Neural cell (in vitro differentiated cells): ENCODE measurements at regions not wholly inside any gene's neighbourhood (a gene's known extent, or its start where the extent isn't known, plus 50 kb on each side); places are given as distances from the start of the nearest gene placed in this dataset.

Experiments used
- H2AFZ ChIP-seq: fragments of 200-600, 300-800 bp; sonication (generic), shearing (Covaris generic); 2 replicates; pipeline ENCODE4 v1.6.0; 2014; ENCODE audit warnings: low read depth, mild to moderate bottlenecking, antibody characterized with exemption, low read length, moderate library complexity
- H3F3A ChIP-seq: fragments of 200-600 bp; shearing (Covaris generic); 2 replicates; pipeline ENCODE4 v1.6.1; 2016; ENCODE audit warnings: mild to moderate bottlenecking, moderate library complexity, mixed read lengths, antibody characterized with exemption, low read length; ENCODE audit not compliant: insufficient read depth, poor library complexity, severe bottlenecking
- H3K27ac ChIP-seq: fragments of 200-600, 300-800 bp; sonication (generic), shearing (Covaris generic); 2 replicates; pipeline ENCODE4 v1.5.1; 2014; ENCODE audit warnings: mild to moderate bottlenecking, low read length, moderate library complexity
- H3K27me3 ChIP-seq: fragments of 300-800, 200-600 bp; sonication (generic), shearing (Covaris generic); 2 replicates; pipeline ENCODE4 v1.6.0; 2014; ENCODE audit warnings: mild to moderate bottlenecking, low read depth, low read length, moderate library complexity; ENCODE audit not compliant: insufficient read depth
- H3K36me3 ChIP-seq: fragments of 300-800, 200-600 bp; sonication (generic), shearing (Covaris generic); 2 replicates; pipeline ENCODE4 v1.5.1; 2014; ENCODE audit warnings: mild to moderate bottlenecking, antibody characterized with exemption, low read length, moderate library complexity; ENCODE audit not compliant: insufficient read depth
- H3K4me2 ChIP-seq: fragments of 300-800, 200-600 bp; sonication (generic), shearing (Covaris generic); 2 replicates; pipeline ENCODE4 v1.6.0; 2014; ENCODE audit warnings: mild to moderate bottlenecking, low read length
- H3K4me3 ChIP-seq: fragments of 300-800, 200-600 bp; sonication (generic), shearing (Covaris generic); 2 replicates; pipeline ENCODE4 v1.5.1; 2014; ENCODE audit warnings: mild to moderate bottlenecking, low read length, moderate library complexity
- H3K79me2 ChIP-seq: fragments of 200-600 bp; shearing (Covaris generic); replicated peaks from 2 replicates; pipeline ENCODE4 v1.6.0; 2014; ENCODE audit warnings: mild to moderate bottlenecking, low read length, moderate library complexity; ENCODE audit not compliant: insufficient read depth
- H3K9ac ChIP-seq: fragments of 300-800, 200-600 bp; sonication (generic), shearing (Covaris generic); 2 replicates; pipeline ENCODE4 v1.6.1; 2016; ENCODE audit warnings: mild to moderate bottlenecking, low read length, mixed read lengths
- H3K9me2 ChIP-seq: fragments of 200-600 bp; shearing (Covaris generic); 2 replicates; pipeline ENCODE4 v1.6.1; 2016; ENCODE audit warnings: mild to moderate bottlenecking, low read length, mixed read lengths; ENCODE audit not compliant: insufficient read depth
- H3K9me3 ChIP-seq: fragments of 200-600, 300-800 bp; sonication (generic), shearing (Covaris generic); 2 replicates; pipeline ENCODE4 v1.6.1; 2016; ENCODE audit warnings: mild to moderate bottlenecking, mixed run types, low read length, moderate library complexity, mixed read lengths
- H4K20me1 ChIP-seq: fragments of 200-600 bp; shearing (Covaris generic); 2 replicates; pipeline ENCODE4 v1.6.1; 2016; ENCODE audit warnings: mild to moderate bottlenecking, mixed run types; ENCODE audit not compliant: insufficient read depth
- CTCF ChIP-seq: fragments of 450-650 bp; IDR thresholded peaks from 2 replicates; pipeline ENCODE4 v1.5.1; 2014; ENCODE audit warnings: antibody characterized with exemption, mild to moderate bottlenecking, moderate library complexity; ENCODE audit not compliant: poor library complexity, severe bottlenecking
- EP300 ChIP-seq: fragments of 450-650 bp; conservative IDR thresholded peaks from 2 replicates; pipeline ENCODE4 v1.6.1; 2014; ENCODE audit warnings: antibody characterized with exemption, mild to moderate bottlenecking, moderate library complexity; ENCODE audit not compliant: poor library complexity, severe bottlenecking
- EZH2 ChIP-seq: fragments of 200-600, 300-800 bp; shearing (Covaris generic), sonication (generic); IDR thresholded peaks from 2 replicates; pipeline ENCODE4 v1.6.1; 2014; ENCODE audit warnings: antibody characterized with exemption, low read length, borderline replicate concordance, mild to moderate bottlenecking; ENCODE audit not compliant: insufficient read depth, poor library complexity, severe bottlenecking
- MXI1 ChIP-seq: fragments of 450-650 bp; conservative IDR thresholded peaks from 2 replicates; pipeline ENCODE4 v1.6.1; 2014; ENCODE audit warnings: antibody characterized with exemption, mild to moderate bottlenecking; ENCODE audit not compliant: poor library complexity, severe bottlenecking
- POLR2AphosphoS5 ChIP-seq: IDR thresholded peaks from 2 replicates; pipeline ENCODE4 v1.6.1; 2012
- RAD21 ChIP-seq: fragments of 450-650 bp; conservative IDR thresholded peaks from 2 replicates; pipeline ENCODE4 v1.6.1; 2014; ENCODE audit warnings: antibody characterized with exemption, mild to moderate bottlenecking, moderate library complexity
- REST ChIP-seq: IDR thresholded peaks from 2 replicates; pipeline ENCODE4 v1.6.1; 2012; ENCODE audit warnings: borderline replicate concordance
- SMC3 ChIP-seq: fragments of 450-650 bp; conservative IDR thresholded peaks from 2 replicates; pipeline ENCODE4 v1.6.1; 2014; ENCODE audit warnings: antibody characterized with exemption, mild to moderate bottlenecking, moderate library complexity; ENCODE audit not compliant: poor library complexity
- TAF1 ChIP-seq: IDR thresholded peaks from 2 replicates; pipeline ENCODE4 v1.6.1; 2012; ENCODE audit warnings: low read depth

GRCh38 chr5:153237671-153238332, 252.7 kb upstream of the GRIA1 start:
- no peaks in the 10 kb centered on the region for H3K27me3 ChIP-seq
- no peaks in the 10 kb centered on the region for H3K9me3 ChIP-seq
- H3K27ac ChIP-seq, result no peak overlapping the region
- H3K9me2 ChIP-seq, result no peaks in the 10 kb centered on the region
- no peaks in the 10 kb centered on the region for H3K79me2 ChIP-seq
- no peaks in the 10 kb centered on the region for H4K20me1 ChIP-seq
- no peak overlapping the region for H3K9ac ChIP-seq
- H3K36me3 ChIP-seq, result no peaks in the 10 kb centered on the region
- H3K4me2 ChIP-seq, result no peak overlapping the region
- no peaks in the 10 kb centered on the region for H3F3A ChIP-seq
- no peak overlapping the region for H2AFZ ChIP-seq
- TF ChIP-seq MXI1, result no peak
- no peak for TF ChIP-seq RAD21
- TF ChIP-seq REST, result no peak
- TF ChIP-seq SMC3, result no peak
- TF ChIP-seq EP300, result no peak
- H3K4me3 ChIP-seq, result no peak overlapping the region

- Histone ChIP-seq H3K4me2 (no peak overlapping the region), H3K9ac (no peak overlapping the region), H2AFZ (no peak overlapping the region), H3F3A (no peaks in the 10 kb centered on the region), H3K9me3 (no peaks in the 10 kb centered on the region), H3K79me2 (no peaks in the 10 kb centered on the region), H3K9me2 (no peaks in the 10 kb centered on the region), H3K36me3 (no peaks in the 10 kb centered on the region), H3K27ac (no peak overlapping the region), H4K20me1 (no peaks in the 10 kb centered on the region), H3K4me3 (no peak overlapping the region), H3K27me3 (no peaks in the 10 kb centered on the region)
- TF ChIP-seq SMC3 (no peak), REST (no peak), TAF1 (no peak), CTCF (no peak), EP300 (no peak), POLR2AphosphoS5 (no peak), EZH2 (no peak), MXI1 (no peak), RAD21 (no peak)
These were observed 233.1 kb upstream of the GRIA1 start for GRCh38 chr5:153257381-153257780.
